ENCODE measurements at regions not wholly inside any gene's neighbourhood (a gene's known extent, or its start where the extent isn't known, plus 50 kb on each side); places are given as distances from the start of the nearest gene placed in this dataset.

- DNase-seq = peak; percentile 41
Observed at GRCh38 chr11:11036848-11037732, 179.2 kb upstream of the ZBED5 start.

- DNase-seq = no peak
Observed at GRCh38 chr11:11036185-11036847, 178.5 kb upstream of the ZBED5 start.

GRCh38 chr11:11035331-11035730 lies 177.5 kb upstream of the ZBED5 start:
- DNase-seq = no peak

- DNase-seq = no peak
Observed at GRCh38 chr11:11034476-11034875, 176.6 kb upstream of the ZBED5 start.

GRCh38 chr11:11032066-11032465 lies 174.2 kb upstream of the ZBED5 start:
- DNase-seq = no peak

- DNase-seq = no peak
Observed at GRCh38 chr11:11029027-11029426, 171.2 kb upstream of the ZBED5 start.

GRCh38 chr11:11028017-11028692 lies 170.3 kb upstream of the ZBED5 start:
- peak; percentile 34 for DNase-seq

- no peak for DNase-seq
Observed at GRCh38 chr11:11027288-11027687, 169.4 kb upstream of the ZBED5 start.

GRCh38 chr11:11025087-11025486 lies 167.2 kb upstream of the ZBED5 start:
- no peak for DNase-seq

GRCh38 chr11:11022125-11022730 lies 164.4 kb upstream of the ZBED5 start:
- DNase-seq = no peak

GRCh38 chr11:11021563-11021962 lies 163.7 kb upstream of the ZBED5 start:
- no peak for DNase-seq

GRCh38 chr11:11020747-11021149 lies 162.9 kb upstream of the ZBED5 start:
- DNase-seq = no peak

- DNase-seq = no peak
Observed at GRCh38 chr11:11020219-11020726, 162.4 kb upstream of the ZBED5 start.

- no peak for DNase-seq
Observed at GRCh38 chr11:11016943-11017342, 159.1 kb upstream of the ZBED5 start.

- no peak for DNase-seq
Observed at GRCh38 chr11:11016068-11016467, 158.2 kb upstream of the ZBED5 start.

- no peak for DNase-seq
Observed at GRCh38 chr11:11011617-11012016, 153.8 kb upstream of the ZBED5 start.

GRCh38 chr11:11010624-11011127 lies 152.8 kb upstream of the ZBED5 start:
- DNase-seq = no peak

- DNase-seq = no peak
Observed at GRCh38 chr11:11009179-11009578, 151.3 kb upstream of the ZBED5 start.

- no peak for DNase-seq
Observed at GRCh38 chr11:11004069-11004468, 146.2 kb upstream of the ZBED5 start.

GRCh38 chr11:11003226-11003625 lies 145.4 kb upstream of the ZBED5 start:
- no peak for DNase-seq

GRCh38 chr11:11000579-11001283 lies 142.9 kb upstream of the ZBED5 start:
- DNase-seq = no peak

- no peak for DNase-seq
Observed at GRCh38 chr11:10998674-10999073, 140.8 kb upstream of the ZBED5 start.

All from NCI-H510A treated with DMSO at 0.1 percent for 48 hours (cell line).